Fibroblast of the conjunctiva (primary cell): ENCODE measurements at regions not wholly inside any gene's neighbourhood (a gene's known extent, or its start where the extent isn't known, plus 50 kb on each side); places are given as distances from the start of the nearest gene placed in this dataset.
A peak's percentile ranks its signal among the peaks of the same experiment; 100 is the strongest.

ENCODE experiments used
- DNase-seq: peaks from one replicate; pipeline ENCODE4 v3.0.0-alpha.2; 2010; ENCODE audit warnings: low read depth

GRCh38 chr1:63122079-63122478 is 200.3 kb upstream of the FOXD3 start:
- no peak for DNase-seq

- DNase-seq = peak; percentile 56
Observed at GRCh38 chr1:63124666-63125191, 197.6 kb upstream of the FOXD3 start.

GRCh38 chr1:63126104-63126503 is 196.3 kb upstream of the FOXD3 start:
- no peak for DNase-seq

GRCh38 chr1:63127376-63127775 is 195.0 kb upstream of the FOXD3 start:
- DNase-seq = no peak

- no peak for DNase-seq
Observed at GRCh38 chr1:63128556-63128955, 193.8 kb upstream of the FOXD3 start.

- DNase-seq = no peak
Observed at GRCh38 chr1:63129184-63129583, 193.2 kb upstream of the FOXD3 start.

GRCh38 chr1:63129855-63130254 is 192.5 kb upstream of the FOXD3 start:
- no peak for DNase-seq

- DNase-seq = no peak
Observed at GRCh38 chr1:63134501-63135173, 187.7 kb upstream of the FOXD3 start.

GRCh38 chr1:63135174-63135512 is 187.2 kb upstream of the FOXD3 start:
- no peak for DNase-seq

GRCh38 chr1:63135801-63136200 is 186.6 kb upstream of the FOXD3 start:
- no peak for DNase-seq

- DNase-seq = no peak
Observed at GRCh38 chr1:63142001-63142400, 180.4 kb upstream of the FOXD3 start.

GRCh38 chr1:63143482-63143881 is 178.9 kb upstream of the FOXD3 start:
- no peak for DNase-seq

GRCh38 chr1:63147783-63148182 is 174.6 kb upstream of the FOXD3 start:
- DNase-seq = no peak

GRCh38 chr1:63148825-63149645 is 173.3 kb upstream of the FOXD3 start:
- DNase-seq = peak; percentile 23

GRCh38 chr1:63152572-63152971 is 169.8 kb upstream of the FOXD3 start:
- no peak for DNase-seq

GRCh38 chr1:63155437-63155836 is 166.9 kb upstream of the FOXD3 start:
- DNase-seq = no peak

- DNase-seq = no peak
Observed at GRCh38 chr1:63157085-63157484, 165.3 kb upstream of the FOXD3 start.

GRCh38 chr1:63169057-63169456 is 153.3 kb upstream of the FOXD3 start:
- no peak for DNase-seq

GRCh38 chr1:63173161-63173560 is 149.2 kb upstream of the FOXD3 start:
- no peak for DNase-seq

GRCh38 chr1:63189677-63190076 is 132.7 kb upstream of the FOXD3 start:
- no peak for DNase-seq

- no peak for DNase-seq
Observed at GRCh38 chr1:63190171-63190570, 132.2 kb upstream of the FOXD3 start.

GRCh38 chr1:63198871-63199394 is 123.4 kb upstream of the FOXD3 start:
- DNase-seq = no peak

GRCh38 chr1:63199706-63200335 is 122.5 kb upstream of the FOXD3 start:
- no peak for DNase-seq
